GM23248 (cell line): ENCODE measurements at regions not wholly inside any gene's neighbourhood (a gene's known extent, or its start where the extent isn't known, plus 50 kb on each side); places are given as distances from the start of the nearest gene placed in this dataset.

Experiments used
- EZH2 ChIP-seq: fragments of 200-600 bp; sonication (generic); IDR thresholded peaks from 2 replicates; pipeline ENCODE4 v1.6.1; 2018; ENCODE audit warnings: antibody characterized with exemption, mild to moderate bottlenecking; ENCODE audit not compliant: insufficient read depth, poor library complexity, severe bottlenecking
- EZH2phosphoT487 ChIP-seq: fragments of 200-600 bp; sonication (generic); IDR thresholded peaks from 2 replicates; pipeline ENCODE4 v1.6.1; 2018; ENCODE audit warnings: antibody characterized with exemption, moderate library complexity, mild to moderate bottlenecking, low read depth; ENCODE audit not compliant: insufficient read depth

DNA sequence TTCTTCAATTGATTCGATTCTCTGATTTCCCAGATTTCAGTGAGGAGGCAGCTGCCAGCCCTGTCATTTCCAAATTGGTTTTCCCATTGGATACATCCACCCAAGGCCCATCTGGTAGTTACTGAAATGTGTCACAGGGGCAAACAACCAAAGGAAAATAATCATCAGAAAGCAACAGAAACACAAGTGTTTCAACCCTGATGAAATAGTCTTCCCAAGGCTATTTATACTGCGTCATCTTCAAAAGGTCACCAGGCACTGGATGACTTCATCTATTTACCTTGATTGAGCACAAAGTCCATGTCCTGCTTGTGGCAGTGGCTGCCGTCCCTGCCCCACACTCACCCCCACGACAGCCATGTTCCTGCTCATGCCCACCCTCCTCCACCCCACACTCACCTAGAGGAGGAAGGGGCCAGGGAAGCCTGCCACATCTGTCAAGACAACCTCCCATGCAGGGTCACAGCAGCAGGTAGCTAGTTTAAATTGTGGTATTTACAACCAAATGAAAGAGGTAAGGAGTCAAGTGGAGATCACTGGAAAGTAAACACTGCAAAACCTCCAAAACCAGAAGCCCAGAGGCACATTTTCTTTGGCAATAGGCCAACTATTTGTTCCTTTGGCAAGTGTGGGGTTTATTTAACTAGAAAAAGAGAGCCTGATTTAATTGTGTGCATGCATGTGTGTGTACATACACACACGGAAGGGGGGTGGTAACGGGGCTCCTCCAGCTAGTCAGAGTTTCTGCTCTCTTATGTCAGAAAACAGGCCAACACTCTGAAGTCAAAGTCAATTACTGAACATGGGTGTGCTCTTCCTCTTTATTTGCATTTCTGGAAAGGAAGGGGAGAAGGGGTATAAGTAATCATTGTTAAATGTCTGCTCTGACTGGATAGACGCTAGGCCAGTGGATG is 49.5 kb upstream of the RAB4A start:
- TF ChIP-seq EZH2phosphoT487 (no peak), EZH2 (no peak)
